NCI-H774 (cell line): ENCODE measurements at regions not wholly inside any gene's neighbourhood (a gene's known extent, or its start where the extent isn't known, plus 50 kb on each side); places are given as distances from the start of the nearest gene placed in this dataset.
A peak's percentile ranks its signal among the peaks of the same experiment; 100 is the strongest.
"Not testable (repeated sequence)": the region's sequence is repeated elsewhere in the genome, so short reads cannot be mapped to it uniquely, and the experiment has no call there.

Source experiments
- DNase-seq: peaks from one replicate; lab custom pipeline; 2025; lab: John Stamatoyannopoulos, UW

- no peak for DNase-seq
These were observed 53.7 kb upstream of the SMIM15 start for GRCh38 chr5:61215996-61216395.

GRCh38 chr5:61216741-61217140 is 54.5 kb upstream of the SMIM15 start:
- DNase-seq, result no peak

- DNase-seq, result no peak
These were observed 54.9 kb upstream of the SMIM15 start for GRCh38 chr5:61217214-61217613.

- no peak for DNase-seq
These were observed 66.0 kb upstream of the SMIM15 start for GRCh38 chr5:61228229-61228628.

GRCh38 chr5:61228691-61229280 is 66.5 kb upstream of the SMIM15 start:
- no peak for DNase-seq

- DNase-seq, result no peak
These were observed 67.1 kb upstream of the SMIM15 start for GRCh38 chr5:61229416-61229815.

- no peak for DNase-seq
These were observed 68.2 kb upstream of the SMIM15 start for GRCh38 chr5:61230492-61230891.

GRCh38 chr5:61231813-61232212 is 69.5 kb upstream of the SMIM15 start:
- no peak for DNase-seq

- DNase-seq, result no peak
These were observed 70.3 kb upstream of the SMIM15 start for GRCh38 chr5:61232490-61233050.

GRCh38 chr5:61234019-61234418 is 71.8 kb upstream of the SMIM15 start:
- no peak for DNase-seq

GRCh38 chr5:61236715-61237114 is 74.4 kb upstream of the SMIM15 start:
- not testable (repeated sequence) for DNase-seq

- peak; percentile 42 for DNase-seq
These were observed 83.2 kb upstream of the SMIM15 start for GRCh38 chr5:61245486-61245885.

GRCh38 chr5:61245936-61246335 is 83.7 kb upstream of the SMIM15 start:
- peak; percentile 60 for DNase-seq

- no peak for DNase-seq
These were observed 84.6 kb upstream of the SMIM15 start for GRCh38 chr5:61246768-61247307.

GRCh38 chr5:61251874-61252642 is 80.0 kb upstream of the ZSWIM6 start:
- no peak for DNase-seq

GRCh38 chr5:61252643-61252925 is 79.5 kb upstream of the ZSWIM6 start:
- DNase-seq, result no peak

- DNase-seq, result no peak
These were observed 78.5 kb upstream of the ZSWIM6 start for GRCh38 chr5:61253547-61253946.

- no peak for DNase-seq
These were observed 77.0 kb upstream of the ZSWIM6 start for GRCh38 chr5:61254969-61255555.

GRCh38 chr5:61256474-61256873 is 75.6 kb upstream of the ZSWIM6 start:
- DNase-seq, result no peak

GRCh38 chr5:61257421-61257820 is 74.6 kb upstream of the ZSWIM6 start:
- no peak for DNase-seq

GRCh38 chr5:61261136-61261535 is 70.9 kb upstream of the ZSWIM6 start:
- DNase-seq, result no peak

GRCh38 chr5:61262080-61262479 is 70.0 kb upstream of the ZSWIM6 start:
- no peak for DNase-seq

- no peak for DNase-seq
These were observed 69.0 kb upstream of the ZSWIM6 start for GRCh38 chr5:61263072-61263471.
